Nephron progenitor cell (in vitro differentiated cells): ENCODE measurements at regions not wholly inside any gene's neighbourhood (a gene's known extent, or its start where the extent isn't known, plus 50 kb on each side); places are given as distances from the start of the nearest gene placed in this dataset.

Experiments
- DNase-seq: peaks from one replicate; pipeline ENCODE4 v3.0.0; 2021
- H3K27ac Mint-ChIP-seq: 2 replicates; pipeline ENCODE4 v1.8.0; 2021; ENCODE audit warnings: mild to moderate bottlenecking, moderate library complexity, mixed read lengths
- H3K27me3 Mint-ChIP-seq: 2 replicates; pipeline ENCODE4 v1.8.0; 2021; ENCODE audit warnings: mild to moderate bottlenecking, low read depth, mixed read lengths; ENCODE audit not compliant: poor library complexity
- H3K36me3 Mint-ChIP-seq: 2 replicates; pipeline ENCODE4 v1.8.0; 2021; ENCODE audit warnings: low read depth, mixed read lengths
- H3K4me1 Mint-ChIP-seq: 2 replicates; pipeline ENCODE4 v1.8.0; 2021; ENCODE audit warnings: mixed read lengths
- H3K4me3 Mint-ChIP-seq: 2 replicates; pipeline ENCODE4 v1.8.0; 2021; ENCODE audit warnings: mild to moderate bottlenecking, moderate library complexity, mixed read lengths
- H3K9me3 Mint-ChIP-seq: 2 replicates; pipeline ENCODE4 v1.8.0; 2021; ENCODE audit warnings: mild to moderate bottlenecking, moderate library complexity, mixed read lengths
- CTCF ChIP-seq: fragments of 200-600 bp; sonication (generic); IDR thresholded peaks from 2 replicates; pipeline ENCODE4 v1.5.0; 2021; ENCODE audit warnings: antibody characterized with exemption

GRCh38 chr18:44562986-44563385 lies 117.7 kb upstream of the SETBP1 start:
- no peaks in the 10 kb centered on the region for H3K36me3 Mint-ChIP-seq
- no peak for TF ChIP-seq CTCF

GRCh38 chr18:44564922-44565321 lies 115.8 kb upstream of the SETBP1 start:
- H3K9me3 Mint-ChIP-seq, result no peaks in the 10 kb centered on the region
- TF ChIP-seq CTCF, result no peak
- peaks cover 6% of the 10 kb centered on the region for H3K4me1 Mint-ChIP-seq
- H3K27me3 Mint-ChIP-seq, result peaks cover 3% of the 10 kb centered on the region
- no peak for DNase-seq
- H3K4me3 Mint-ChIP-seq, result no peak overlapping the region
- H3K27ac Mint-ChIP-seq, result no peak overlapping the region
- H3K36me3 Mint-ChIP-seq, result no peaks in the 10 kb centered on the region

More at GRCh38 chr18:44562986-44563385, 117.7 kb upstream of the SETBP1 start:
- no peaks in the 10 kb centered on the region for H3K9me3 Mint-ChIP-seq
- H3K4me1 Mint-ChIP-seq, result peaks cover 6% of the 10 kb centered on the region
- no peak overlapping the region for H3K27ac Mint-ChIP-seq
- peaks cover 3% of the 10 kb centered on the region for H3K27me3 Mint-ChIP-seq
- H3K4me3 Mint-ChIP-seq, result no peak overlapping the region
- DNase-seq, result no peak

- no peak overlapping the region for H3K27ac Mint-ChIP-seq
- no peak overlapping the region for H3K4me3 Mint-ChIP-seq
- TF ChIP-seq CTCF, result no peak
- H3K9me3 Mint-ChIP-seq, result no peaks in the 10 kb centered on the region
- H3K4me1 Mint-ChIP-seq, result peaks cover 6% of the 10 kb centered on the region
- DNase-seq, result no peak
- H3K36me3 Mint-ChIP-seq, result no peaks in the 10 kb centered on the region
- H3K27me3 Mint-ChIP-seq, result peaks cover 3% of the 10 kb centered on the region
These were observed 112.3 kb upstream of the SETBP1 start for GRCh38 chr18:44568342-44568741.

GRCh38 chr18:44568986-44569385 lies 111.7 kb upstream of the SETBP1 start:
- Mint-ChIP-seq H3K27ac (no peak overlapping the region), H3K9me3 (no peaks in the 10 kb centered on the region), H3K27me3 (peaks cover 3% of the 10 kb centered on the region), H3K4me3 (no peak overlapping the region), H3K36me3 (no peaks in the 10 kb centered on the region), H3K4me1 (peaks cover 6% of the 10 kb centered on the region)
- DNase-seq, result no peak
- TF ChIP-seq CTCF, result no peak

- no peak for TF ChIP-seq CTCF
- Mint-ChIP-seq H3K9me3 (no peaks in the 10 kb centered on the region), H3K36me3 (no peaks in the 10 kb centered on the region), H3K4me3 (no peak overlapping the region), H3K27ac (no peak overlapping the region), H3K27me3 (peaks cover 3% of the 10 kb centered on the region), H3K4me1 (peaks cover 6% of the 10 kb centered on the region)
- no peak for DNase-seq
These were observed 111.2 kb upstream of the SETBP1 start for GRCh38 chr18:44569391-44570055.

GRCh38 chr18:44579028-44579702 lies 101.5 kb upstream of the SETBP1 start:
- Mint-ChIP-seq H3K36me3 (no peaks in the 10 kb centered on the region), H3K4me3 (no peak overlapping the region), H3K27ac (no peak overlapping the region), H3K9me3 (no peaks in the 10 kb centered on the region), H3K27me3 (no peaks in the 10 kb centered on the region), H3K4me1 (no peaks in the 10 kb centered on the region)
- TF ChIP-seq CTCF, result peak; percentile 62
- no peak for DNase-seq
